ENCODE measurements at regions not wholly inside any gene's neighbourhood (a gene's known extent, or its start where the extent isn't known, plus 50 kb on each side); places are given as distances from the start of the nearest gene placed in this dataset.
"Not testable (repeated sequence)": the region's sequence is repeated elsewhere in the genome, so short reads cannot be mapped to it uniquely, and the experiment has no call there.

DNA sequence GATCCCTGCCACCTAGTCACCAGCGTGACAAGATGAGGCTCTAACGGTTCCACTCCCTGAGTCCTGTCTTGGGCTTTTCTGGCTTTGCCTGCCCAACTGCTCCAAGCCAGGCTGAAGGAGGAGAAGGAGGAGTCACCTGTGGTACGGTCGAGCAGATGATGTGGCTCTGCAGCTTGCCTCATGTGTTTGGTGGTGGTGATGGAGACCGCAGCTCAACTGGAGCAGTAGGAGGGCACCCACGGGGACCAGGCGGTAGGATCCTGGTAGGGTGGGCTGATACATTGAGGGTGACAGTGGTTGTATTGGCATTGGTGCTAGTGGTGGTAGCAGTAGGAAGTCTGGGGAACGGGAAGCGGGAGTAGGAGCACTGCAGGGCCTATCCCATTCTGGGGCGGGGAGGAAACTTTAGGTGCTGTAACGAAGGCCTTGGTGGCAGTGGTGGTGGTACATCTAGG, 202.8 kb upstream of the WSB1 start:
- ATAC-seq (ENCODE audit: low read depth) (no peak), DNase-seq (no peak)
- no peaks in the 10 kb centered on the region for H3K4me1 Mint-ChIP-seq
- no peak overlapping the region for H3K27ac Mint-ChIP-seq
- peaks cover 2% of the 10 kb centered on the region for H3K9me3 Mint-ChIP-seq
- H3K36me3 Mint-ChIP-seq, result no peaks in the 10 kb centered on the region
- no peak overlapping the region for H3K4me3 Mint-ChIP-seq
- peaks cover 8% of the 10 kb centered on the region for H3K27me3 Mint-ChIP-seq
- POLR2A ChIA-PET, result no interaction called here

DNA sequence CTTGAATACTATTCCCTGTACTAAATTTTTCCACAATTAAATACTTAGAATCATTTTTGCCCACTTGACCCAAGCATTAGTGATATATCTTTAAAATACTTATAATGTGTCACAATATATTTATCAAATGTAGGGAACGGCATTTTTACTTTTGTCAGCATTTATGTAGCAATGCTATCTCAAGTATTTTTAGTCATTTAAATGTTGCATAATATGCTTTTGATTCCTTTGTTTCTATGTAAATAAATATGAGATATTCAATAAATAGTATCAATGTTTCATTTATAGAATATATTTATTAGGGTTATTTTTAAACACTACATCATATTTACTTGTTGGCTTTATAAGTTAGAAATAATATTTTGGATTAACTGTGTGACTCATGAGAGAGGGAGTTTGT, 199.7 kb upstream of the WSB1 start:
- peaks cover 11% of the 10 kb centered on the region for H3K27me3 Mint-ChIP-seq
- H3K36me3 Mint-ChIP-seq; H3K9me3 Mint-ChIP-seq; H3K4me1 Mint-ChIP-seq; H3K27ac Mint-ChIP-seq; ATAC-seq (ENCODE audit: low read depth); DNase-seq; H3K4me3 Mint-ChIP-seq; POLR2A ChIA-PET: not testable (repeated sequence)

DNA sequence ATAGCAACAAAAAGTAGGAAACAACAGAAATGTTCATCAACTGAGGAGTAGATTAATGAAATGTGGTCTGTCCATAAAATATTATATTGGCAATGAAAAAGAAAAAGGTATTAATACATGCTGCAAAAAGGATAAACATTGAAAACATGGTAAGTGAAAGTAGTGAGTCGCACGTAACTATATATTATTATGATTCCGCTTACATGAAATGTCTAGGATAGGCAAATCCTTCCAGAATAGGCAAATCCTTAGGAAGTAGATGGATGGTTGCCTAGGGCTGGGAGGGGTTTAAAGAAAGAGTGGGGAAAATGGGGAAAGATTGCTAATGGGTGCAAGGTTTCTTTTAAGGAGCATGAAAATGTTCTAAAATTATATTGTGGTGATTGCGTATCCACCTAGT, 198.1 kb upstream of the WSB1 start:
- H3K27me3 Mint-ChIP-seq, result peaks cover 11% of the 10 kb centered on the region
- H3K36me3 Mint-ChIP-seq; H3K4me3 Mint-ChIP-seq; H3K4me1 Mint-ChIP-seq; H3K27ac Mint-ChIP-seq; DNase-seq; ATAC-seq (ENCODE audit: low read depth); H3K9me3 Mint-ChIP-seq; POLR2A ChIA-PET: not testable (repeated sequence)

DNA sequence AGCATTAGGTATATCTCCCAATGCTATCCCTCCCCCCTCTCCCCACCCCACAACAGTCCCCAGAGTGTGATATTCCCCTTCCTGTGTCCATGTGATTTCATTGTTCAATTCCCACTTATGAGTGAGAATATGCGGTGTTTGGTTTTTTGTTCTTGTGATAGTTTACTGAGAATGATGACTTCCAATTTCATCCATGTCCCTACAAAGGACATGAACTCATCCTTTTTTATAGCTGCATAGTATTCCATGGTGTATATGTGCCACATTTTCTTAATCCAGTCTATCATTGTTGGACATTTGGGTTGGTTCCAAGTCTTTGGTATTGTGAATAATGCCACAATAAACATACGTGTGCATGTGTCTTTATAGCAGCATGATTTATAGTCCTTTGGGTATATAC, 194.6 kb upstream of the WSB1 start:
- peaks cover 11% of the 10 kb centered on the region for H3K27me3 Mint-ChIP-seq
- DNase-seq; H3K4me3 Mint-ChIP-seq; POLR2A ChIA-PET; H3K4me1 Mint-ChIP-seq; H3K9me3 Mint-ChIP-seq; ATAC-seq (ENCODE audit: low read depth); H3K27ac Mint-ChIP-seq; H3K36me3 Mint-ChIP-seq: not testable (repeated sequence)

DNA sequence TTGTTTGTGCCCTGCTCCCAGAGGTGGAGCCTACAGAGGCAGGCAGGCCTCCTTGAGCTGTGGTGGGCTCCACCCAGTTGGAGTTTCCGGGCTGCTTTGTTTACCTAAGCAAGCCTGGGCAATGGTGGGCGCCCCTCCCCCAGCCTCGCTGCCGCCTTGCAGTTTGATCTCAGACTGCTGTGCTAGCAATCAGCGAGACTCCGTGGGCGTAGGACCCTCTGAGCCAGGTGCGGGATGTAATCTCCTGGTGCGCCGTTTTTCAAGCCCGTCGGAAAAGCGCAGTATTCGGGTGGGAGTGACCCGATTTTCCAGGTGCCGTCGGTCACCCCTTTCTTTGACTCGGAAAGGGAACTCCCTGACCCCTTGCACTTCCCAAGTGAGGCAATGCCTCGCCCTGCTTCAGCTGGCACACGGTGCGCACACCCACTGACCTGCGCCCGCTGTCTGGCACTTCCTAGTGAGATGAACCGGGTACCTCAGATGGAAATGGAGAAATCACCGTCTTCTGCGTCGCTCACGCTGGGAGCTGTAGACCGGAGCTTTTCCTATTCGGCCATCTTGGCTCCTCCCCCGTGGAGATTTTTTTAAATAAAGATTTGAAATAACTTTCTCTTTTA, 189.2 kb upstream of the WSB1 start:
- H3K4me3 Mint-ChIP-seq; H3K27ac Mint-ChIP-seq; ATAC-seq (ENCODE audit: low read depth); H3K27me3 Mint-ChIP-seq; H3K4me1 Mint-ChIP-seq; POLR2A ChIA-PET; H3K36me3 Mint-ChIP-seq; DNase-seq; H3K9me3 Mint-ChIP-seq: not testable (repeated sequence)

DNA sequence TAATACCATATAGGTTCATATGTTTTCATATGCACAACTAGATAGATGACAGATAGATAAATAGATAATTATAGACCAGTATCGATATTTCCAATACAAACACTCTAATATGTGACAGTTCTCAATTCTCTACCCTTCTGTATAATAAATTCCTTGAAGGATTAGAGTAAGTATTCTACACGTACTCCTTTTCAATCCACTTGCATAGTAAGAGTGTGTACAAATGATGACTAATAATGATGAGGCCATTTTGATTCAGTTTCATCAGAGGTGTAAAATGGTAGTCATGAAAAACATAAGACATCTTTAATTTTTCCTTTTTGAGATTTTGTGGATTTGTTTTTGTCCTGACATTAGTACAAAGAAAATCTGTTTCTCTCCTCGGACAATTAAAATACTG, 188.3 kb upstream of the WSB1 start:
- POLR2A ChIA-PET, result no interaction called here
- DNase-seq (no peak), ATAC-seq (ENCODE audit: low read depth) (no peak)
- no peaks in the 10 kb centered on the region for H3K4me1 Mint-ChIP-seq
- no peak overlapping the region for H3K27ac Mint-ChIP-seq
- no peak overlapping the region for H3K4me3 Mint-ChIP-seq
- H3K27me3 Mint-ChIP-seq, result peaks cover 6% of the 10 kb centered on the region
- H3K9me3 Mint-ChIP-seq, result no peaks in the 10 kb centered on the region
- H3K36me3 Mint-ChIP-seq, result no peaks in the 10 kb centered on the region

DNA sequence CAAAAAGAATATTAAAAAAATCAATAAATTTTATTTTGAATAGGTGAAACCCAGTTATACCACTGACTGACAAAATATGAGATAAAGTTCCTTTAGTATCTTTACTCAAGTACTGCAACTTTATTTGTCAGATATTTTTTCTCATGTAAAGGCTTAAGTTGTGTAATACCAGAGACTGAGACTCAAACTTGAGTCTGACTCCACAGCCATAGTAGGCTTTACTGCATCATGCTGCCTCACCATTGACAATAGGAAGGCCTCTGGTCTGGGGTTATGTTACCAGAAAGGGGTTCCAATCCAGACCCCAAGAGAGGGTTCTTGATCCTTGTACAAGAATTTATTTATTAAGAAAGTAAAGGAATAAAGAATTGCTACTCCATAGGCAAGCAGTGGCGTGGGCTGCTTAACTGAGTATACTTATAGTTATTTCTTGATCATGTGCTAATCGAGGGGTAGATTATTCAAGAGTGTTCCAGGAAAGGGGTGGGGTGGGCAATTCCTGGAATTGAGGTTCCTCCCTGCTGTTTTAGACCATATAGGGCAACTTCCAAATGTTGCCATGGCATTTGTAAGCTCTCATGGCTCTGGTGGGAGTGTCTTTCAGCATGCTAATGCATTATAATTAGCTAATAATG, 187.4 kb upstream of the WSB1 start:
- H3K4me3 Mint-ChIP-seq, result no peak overlapping the region
- H3K4me1 Mint-ChIP-seq, result no peaks in the 10 kb centered on the region
- no peaks in the 10 kb centered on the region for H3K9me3 Mint-ChIP-seq
- peaks cover 7% of the 10 kb centered on the region for H3K27me3 Mint-ChIP-seq
- ATAC-seq (ENCODE audit: low read depth) (no peak), DNase-seq (no peak)
- H3K36me3 Mint-ChIP-seq, result no peaks in the 10 kb centered on the region
- H3K27ac Mint-ChIP-seq, result no peak overlapping the region
- POLR2A ChIA-PET, result no interaction called here

DNA sequence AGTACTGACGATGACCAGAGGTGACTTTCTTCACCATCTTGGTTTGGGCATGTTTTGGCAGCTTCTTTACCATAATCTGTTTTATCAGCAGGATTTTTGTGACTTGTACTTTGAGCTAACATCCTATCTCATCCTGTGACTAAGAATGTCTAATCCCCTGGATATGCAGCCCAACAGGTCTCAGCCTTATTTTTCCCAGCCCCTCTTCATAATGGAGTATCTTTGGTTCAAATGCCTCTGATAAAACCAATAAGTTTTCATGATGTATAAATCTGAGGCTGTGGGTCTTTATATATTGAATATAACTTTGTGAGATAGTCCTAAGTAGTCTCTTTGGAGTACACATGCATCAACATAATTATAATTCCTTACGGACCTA, 186.9 kb upstream of the WSB1 start:
- Mint-ChIP-seq H3K27ac (no peak overlapping the region), H3K4me3 (no peak overlapping the region), H3K36me3 (no peaks in the 10 kb centered on the region), H3K4me1 (no peaks in the 10 kb centered on the region), H3K9me3 (no peaks in the 10 kb centered on the region), H3K27me3 (peaks cover 8% of the 10 kb centered on the region)
- DNase-seq (no peak), ATAC-seq (ENCODE audit: low read depth) (no peak)
- POLR2A ChIA-PET, result no interaction called here

DNA sequence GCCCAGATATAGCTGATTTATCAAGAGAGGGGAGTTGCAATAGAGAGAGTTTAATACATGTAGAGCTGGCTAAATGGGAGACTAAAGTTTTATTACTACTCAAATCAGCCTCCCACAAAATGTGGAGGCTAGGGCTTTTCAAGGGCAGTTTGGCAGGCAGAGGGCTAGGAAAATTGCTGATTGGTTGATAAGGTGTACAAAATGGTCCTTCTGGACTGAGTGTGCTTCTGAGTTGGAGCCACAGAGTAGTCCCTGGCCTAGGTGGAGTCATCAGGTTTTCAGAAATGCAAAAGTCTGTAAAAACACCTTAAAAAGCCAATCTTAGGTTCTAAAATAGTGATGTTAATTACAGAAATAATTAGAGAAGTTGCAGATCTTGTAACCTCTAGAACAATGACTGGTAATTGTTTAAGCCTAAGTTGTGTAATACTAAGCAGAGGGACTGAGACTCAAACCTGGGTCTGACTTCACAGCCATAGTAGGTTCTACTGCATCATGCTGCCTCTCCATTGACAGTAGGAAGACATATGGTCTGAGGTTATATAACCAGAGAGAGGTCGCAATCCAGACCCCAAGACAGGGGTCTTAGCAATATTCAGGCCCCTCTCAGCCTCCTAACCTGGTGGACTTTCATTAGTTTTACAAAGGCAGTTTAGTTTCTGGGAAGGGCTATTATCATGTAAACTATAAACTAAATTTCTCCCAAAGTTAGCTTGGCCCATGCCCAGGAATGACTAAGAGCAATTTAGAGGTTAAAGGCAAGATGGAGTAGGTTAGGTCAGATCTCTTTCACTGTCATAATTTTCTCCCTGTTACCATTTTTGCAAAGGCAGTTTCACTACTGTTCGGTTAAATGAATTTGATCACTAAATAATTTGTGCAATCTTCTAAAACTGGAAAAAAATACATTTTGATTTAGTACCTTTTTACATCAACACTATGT, 186.3 kb upstream of the WSB1 start:
- H3K27me3 Mint-ChIP-seq; H3K36me3 Mint-ChIP-seq; H3K4me1 Mint-ChIP-seq; ATAC-seq (ENCODE audit: low read depth); H3K27ac Mint-ChIP-seq; H3K4me3 Mint-ChIP-seq; DNase-seq; H3K9me3 Mint-ChIP-seq; POLR2A ChIA-PET: not testable (repeated sequence)

DNA sequence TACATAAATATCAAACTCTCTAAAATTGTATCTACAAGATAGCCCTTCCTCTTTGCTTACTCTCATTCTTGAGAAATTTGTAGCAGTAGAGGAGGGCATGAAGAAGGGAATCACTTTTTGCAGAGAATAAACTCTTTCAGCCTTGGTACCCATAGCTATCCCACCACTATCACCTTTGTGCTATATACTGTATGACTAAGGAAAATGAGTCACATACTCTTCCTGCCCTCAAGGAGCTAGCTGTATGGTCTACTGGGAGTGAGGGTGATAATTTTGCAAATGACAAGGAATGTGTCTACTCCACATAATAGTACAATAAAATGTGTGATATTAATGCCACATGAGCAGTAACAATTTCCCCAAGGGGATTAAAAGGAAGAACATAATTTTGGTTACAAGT, 184.6 kb upstream of the WSB1 start:
- no peaks in the 10 kb centered on the region for H3K9me3 Mint-ChIP-seq
- POLR2A ChIA-PET, result no interaction called here

DNA sequence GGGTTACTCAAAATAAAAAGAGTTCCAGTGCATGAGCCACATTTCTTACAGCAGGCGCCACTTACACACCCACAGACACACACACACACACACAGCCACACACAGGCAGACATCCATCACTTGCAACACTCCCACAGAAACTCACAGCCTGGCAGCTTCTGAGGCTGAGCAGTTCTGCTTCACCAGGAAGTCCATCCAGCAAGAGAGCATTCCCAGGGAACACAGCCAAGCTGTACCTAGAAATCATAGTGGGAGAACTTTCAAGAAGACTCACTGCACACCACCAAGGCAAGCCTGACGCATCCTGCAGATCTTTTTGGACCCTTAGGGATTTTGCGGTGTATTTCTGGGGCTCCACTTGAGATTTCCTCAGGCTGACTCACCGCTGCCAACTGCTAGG, 140.9 kb upstream of the WSB1 start:
- Mint-ChIP-seq H3K4me3 (no peak overlapping the region), H3K9me3 (peaks cover 5% of the 10 kb centered on the region), H3K4me1 (no peaks in the 10 kb centered on the region), H3K27me3 (no peaks in the 10 kb centered on the region), H3K27ac (no peak overlapping the region), H3K36me3 (no peaks in the 10 kb centered on the region)
- DNase-seq (no peak), ATAC-seq (ENCODE audit: low read depth) (no peak)
- POLR2A ChIA-PET, result no interaction called here

More for the DNA sequence above, 184.6 kb upstream of the WSB1 start:
- no peak for DNase-seq
- H3K4me3 Mint-ChIP-seq, result no peak overlapping the region
- no peak for ATAC-seq (ENCODE audit: low read depth)
- peaks cover 6% of the 10 kb centered on the region for H3K27me3 Mint-ChIP-seq
- no peaks in the 10 kb centered on the region for H3K36me3 Mint-ChIP-seq
- no peaks in the 10 kb centered on the region for H3K4me1 Mint-ChIP-seq
- no peak overlapping the region for H3K27ac Mint-ChIP-seq

DNA sequence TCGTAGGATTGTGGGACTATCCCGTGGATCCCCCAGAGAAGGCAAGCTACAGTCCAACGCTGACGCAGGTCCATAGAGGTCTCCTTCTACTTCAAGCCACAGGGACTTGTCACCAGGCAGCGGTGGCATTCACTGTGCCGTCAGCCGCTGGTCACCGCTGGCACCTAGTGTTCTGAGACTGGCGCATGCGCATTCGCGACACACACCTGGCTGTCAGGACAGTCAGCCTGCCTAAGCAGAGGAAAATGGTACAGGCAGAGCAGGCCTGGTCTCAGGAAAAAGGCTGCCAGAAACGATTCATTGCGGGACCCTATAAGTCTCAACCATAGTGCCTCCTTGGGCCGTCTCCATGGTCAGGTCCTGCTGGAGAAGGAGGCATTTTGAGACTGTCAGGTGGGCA, 138.0 kb upstream of the WSB1 start:
- POLR2A ChIA-PET, result no interaction called here
- H3K4me1 Mint-ChIP-seq, result no peaks in the 10 kb centered on the region
- no peaks in the 10 kb centered on the region for H3K36me3 Mint-ChIP-seq

DNA sequence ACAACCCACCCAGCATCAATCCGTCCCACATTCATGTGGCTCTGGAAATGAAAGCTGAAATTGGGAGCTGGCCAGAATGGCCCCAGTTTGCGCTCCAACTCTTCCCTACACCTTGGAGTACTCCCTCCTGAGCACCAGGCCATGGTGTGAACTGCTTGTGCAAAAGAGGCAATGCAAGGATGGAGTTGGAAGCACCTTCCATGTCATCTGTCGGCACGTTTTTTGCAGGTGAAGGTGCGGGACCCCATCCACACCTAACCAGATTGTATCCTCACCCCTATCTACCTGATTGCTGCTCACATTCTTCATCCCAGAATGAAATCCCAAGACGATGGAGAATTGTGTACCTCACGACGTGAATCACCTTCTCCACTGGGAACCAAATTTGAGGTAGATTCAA, 136.6 kb upstream of the WSB1 start:
- POLR2A ChIA-PET, result no interaction called here
- Mint-ChIP-seq H3K36me3 (no peaks in the 10 kb centered on the region), H3K27ac (no peak overlapping the region), H3K27me3 (no peaks in the 10 kb centered on the region), H3K4me1 (no peaks in the 10 kb centered on the region), H3K9me3 (peaks cover 2% of the 10 kb centered on the region), H3K4me3 (no peak overlapping the region)
- DNase-seq (no peak), ATAC-seq (ENCODE audit: low read depth) (no peak)

More for the DNA sequence above, 138.0 kb upstream of the WSB1 start:
- Mint-ChIP-seq H3K9me3 (peaks cover 2% of the 10 kb centered on the region), H3K27me3 (no peaks in the 10 kb centered on the region), H3K27ac (no peak overlapping the region), H3K4me3 (no peak overlapping the region)
- no peak for DNase-seq
- ATAC-seq (ENCODE audit: low read depth), result no peak

DNA sequence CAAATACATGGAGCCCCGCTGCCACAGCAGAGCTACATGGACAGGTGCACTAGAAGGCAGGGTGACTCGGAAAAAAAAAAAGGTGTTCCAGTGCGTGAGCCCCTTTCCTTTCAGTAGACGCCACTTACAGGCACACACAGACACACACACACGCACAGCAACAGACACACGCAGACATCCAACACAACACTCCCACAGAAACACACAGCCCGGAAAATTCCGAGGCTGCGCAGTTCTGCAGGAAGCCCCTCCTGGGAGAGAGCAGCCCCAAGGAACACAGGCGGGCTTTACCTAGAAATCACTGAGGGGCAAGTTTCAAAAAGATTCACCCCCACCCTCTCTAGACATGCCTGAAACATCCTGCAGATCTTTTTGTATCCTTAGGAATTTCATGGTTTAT, 136.0 kb upstream of the WSB1 start:
- POLR2A ChIA-PET, result no interaction called here
- ATAC-seq (ENCODE audit: low read depth) (no peak), DNase-seq (no peak)
- Mint-ChIP-seq H3K27ac (no peak overlapping the region), H3K36me3 (no peaks in the 10 kb centered on the region), H3K27me3 (no peaks in the 10 kb centered on the region), H3K4me1 (no peaks in the 10 kb centered on the region), H3K4me3 (no peak overlapping the region), H3K9me3 (peaks cover 2% of the 10 kb centered on the region)

Data from activated naive CD8-positive, alpha-beta T cell treated with anti-CD3 and anti-CD28 coated beads, Interleukin-2, amount 10 ng/mL, durations not matched to agents 7 days and 5 days (primary cell).